GM18505 (cell line): ENCODE measurements at regions not wholly inside any gene's neighbourhood (a gene's known extent, or its start where the extent isn't known, plus 50 kb on each side); places are given as distances from the start of the nearest gene placed in this dataset.

ENCODE experiments used
- ATAC-seq: cut with Tn5 transposase; IDR thresholded peaks from one replicate; pipeline ENCODE4 v1.9.1; 2021; ENCODE audit not compliant: unreplicated experiment
- POLR2A ChIP-seq: IDR thresholded peaks from 4 replicates; pipeline ENCODE4 v1.6.1; 2011; ENCODE audit warnings: borderline replicate concordance; ENCODE audit not compliant: insufficient read depth, insufficient read length; ENCODE audit errors: extremely low read depth

DNA sequence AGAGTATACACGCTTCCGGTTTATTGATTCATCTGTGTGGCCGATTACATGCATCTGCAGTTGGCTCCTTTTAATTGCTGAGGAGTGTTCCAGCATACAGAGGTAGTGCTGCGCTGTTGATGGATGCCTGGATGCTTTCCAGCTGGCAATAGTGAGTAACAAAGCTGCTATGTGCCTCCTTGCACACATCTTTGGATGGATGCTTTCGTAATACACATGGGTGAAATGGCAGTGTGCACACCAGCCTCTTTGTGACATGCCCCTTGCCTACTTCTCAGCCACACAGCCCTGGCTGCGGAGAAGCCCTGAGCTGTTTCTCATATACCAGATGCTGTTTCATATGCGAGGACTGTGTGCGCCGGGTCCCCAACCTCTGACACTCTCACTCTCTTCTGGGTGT is 151.0 kb downstream of the GADD45G start:
- ATAC-seq: no peak
- no peak for TF ChIP-seq POLR2A

- no peak for ATAC-seq
- no peak for TF ChIP-seq POLR2A
Measured at GRCh38 chr9:89756891-89757537, 152.2 kb downstream of the GADD45G start.

DNA sequence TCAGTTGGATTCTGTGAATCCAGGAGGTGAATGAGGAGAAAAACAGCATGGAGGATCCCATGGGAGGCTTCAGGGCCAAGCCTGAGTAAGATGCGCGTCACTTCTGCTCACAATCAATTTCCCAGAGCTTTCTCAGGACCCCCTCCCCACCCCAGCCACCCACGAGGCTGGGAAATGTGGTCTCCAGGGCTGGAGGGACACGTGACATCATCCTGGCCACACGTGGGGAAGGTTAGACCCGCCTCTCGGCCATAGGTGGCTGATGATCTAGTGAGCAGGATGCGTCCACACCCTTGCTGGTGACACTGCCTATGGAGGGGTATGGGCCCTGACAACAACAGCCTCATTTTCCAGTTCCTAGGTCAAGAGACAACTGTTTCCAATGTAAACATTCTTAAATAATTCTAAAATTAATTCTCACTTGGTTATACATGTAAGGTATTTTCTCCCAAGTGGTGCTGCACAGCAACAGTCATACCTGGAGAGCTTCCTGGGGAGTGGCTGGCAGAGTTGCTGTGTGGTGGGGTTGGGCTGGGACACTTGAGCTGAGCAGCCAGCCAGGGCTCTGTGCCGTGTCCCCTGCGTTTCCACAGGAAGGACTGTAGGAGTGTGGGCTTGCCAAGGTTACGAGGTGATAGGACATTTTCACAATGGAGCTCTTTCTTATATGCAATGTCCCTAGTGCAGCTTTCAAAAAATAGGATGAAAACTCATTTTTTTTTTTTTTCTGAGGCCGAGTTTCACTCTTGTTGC is 153.1 kb downstream of the GADD45G start:
- TF ChIP-seq POLR2A: no peak
- ATAC-seq: no peak

GRCh38 chr9:89759572-89759971 is 154.8 kb downstream of the GADD45G start:
- no peak for ATAC-seq
- TF ChIP-seq POLR2A: no peak

DNA sequence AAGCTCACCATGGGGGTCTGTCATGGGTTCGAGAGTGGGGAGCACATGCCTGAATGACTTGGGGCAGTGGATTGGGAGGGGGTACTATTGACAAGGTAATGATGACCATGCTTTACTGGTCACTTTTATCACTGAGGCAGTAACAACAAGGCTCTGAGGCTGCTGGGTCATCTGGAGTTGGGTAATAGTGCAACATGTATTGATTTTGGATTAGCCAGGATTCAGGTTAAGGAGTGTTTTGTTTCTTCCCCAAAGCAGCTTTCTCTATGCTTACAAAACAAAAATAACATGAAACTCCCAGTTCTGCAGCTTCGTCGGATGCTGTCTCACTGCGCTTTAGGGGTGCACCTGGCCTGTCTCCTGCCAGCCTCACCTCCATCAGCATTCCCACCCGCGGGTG is 155.3 kb downstream of the GADD45G start:
- no peak for ATAC-seq
- TF ChIP-seq POLR2A: no peak

DNA sequence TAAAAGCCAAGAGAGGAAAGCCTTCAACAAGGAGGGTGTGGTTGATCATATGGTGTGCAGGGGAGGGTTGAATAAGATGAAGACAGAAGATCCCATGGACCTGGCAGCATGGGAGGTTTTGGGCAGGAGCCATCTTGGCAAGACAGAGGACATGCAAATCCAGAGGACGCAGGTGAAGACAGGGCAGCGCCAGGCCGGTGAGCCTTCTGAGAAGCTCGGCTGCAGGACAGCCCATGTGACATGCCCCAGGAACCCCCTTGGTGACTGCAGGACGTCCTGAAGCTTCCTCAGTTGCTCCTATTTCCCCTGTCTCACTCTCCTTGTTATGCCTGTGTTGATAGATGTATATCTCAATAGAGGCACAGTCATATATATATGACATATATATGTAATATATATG is 159.4 kb downstream of the GADD45G start:
- no peak for ATAC-seq
- no peak for TF ChIP-seq POLR2A

DNA sequence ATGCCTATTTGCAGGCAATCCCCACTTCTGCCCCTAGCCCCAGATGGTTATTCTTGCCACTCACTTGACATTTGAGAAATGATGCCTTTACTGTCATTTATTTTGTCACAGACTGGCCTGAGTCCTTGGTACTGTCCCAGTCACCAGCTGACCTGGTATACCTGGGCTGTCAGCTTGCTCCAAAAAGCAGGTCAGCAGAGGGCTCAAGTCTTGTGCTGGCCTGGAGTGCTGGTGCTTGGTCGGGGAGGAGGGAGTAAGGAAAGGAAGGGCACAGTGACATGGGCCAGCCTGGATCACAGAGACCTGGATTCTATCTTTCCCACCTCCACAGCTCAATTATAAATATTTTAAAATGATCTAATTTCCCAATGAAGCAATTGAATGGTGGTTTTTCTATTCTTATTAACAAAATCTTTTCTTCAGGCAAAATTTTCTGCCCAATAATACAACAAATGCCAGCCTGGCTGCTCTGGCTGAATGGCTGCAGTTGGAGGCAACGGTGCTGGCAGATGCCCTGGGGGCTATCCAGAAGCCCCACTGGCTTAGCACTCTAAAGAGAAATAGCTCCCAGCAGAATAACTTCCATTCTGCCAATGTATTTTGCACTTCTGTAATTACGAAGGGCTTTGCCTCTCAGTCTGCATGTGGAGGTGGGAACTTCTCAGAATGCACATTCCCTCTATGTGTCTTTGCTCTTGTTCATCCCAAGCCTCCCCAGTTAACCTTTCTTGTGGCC is 160.6 kb downstream of the GADD45G start:
- no peak for TF ChIP-seq POLR2A
- no peak for ATAC-seq

GRCh38 chr9:89766991-89767390 is 162.2 kb downstream of the GADD45G start:
- TF ChIP-seq POLR2A: no peak
- ATAC-seq: no peak

DNA sequence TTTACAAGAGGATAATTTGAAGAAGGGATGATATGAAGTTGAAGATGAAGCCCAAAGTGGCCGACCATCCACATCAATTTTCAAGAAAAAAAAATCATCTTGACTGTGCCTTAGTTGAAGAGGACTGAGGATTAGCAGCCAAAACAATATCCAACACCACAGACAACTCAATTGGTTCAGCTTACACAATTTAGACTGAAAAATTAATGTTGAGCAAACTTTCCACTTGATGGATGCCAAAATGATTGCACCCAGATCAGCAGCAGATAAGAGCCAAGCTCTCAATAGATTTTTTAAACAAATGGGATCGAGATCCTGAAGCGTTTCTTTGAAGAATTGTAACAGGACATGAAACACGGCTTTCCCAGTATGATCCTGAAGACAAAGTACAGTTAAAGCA is 163.2 kb downstream of the GADD45G start:
- no peak for ATAC-seq
- no peak for TF ChIP-seq POLR2A

DNA sequence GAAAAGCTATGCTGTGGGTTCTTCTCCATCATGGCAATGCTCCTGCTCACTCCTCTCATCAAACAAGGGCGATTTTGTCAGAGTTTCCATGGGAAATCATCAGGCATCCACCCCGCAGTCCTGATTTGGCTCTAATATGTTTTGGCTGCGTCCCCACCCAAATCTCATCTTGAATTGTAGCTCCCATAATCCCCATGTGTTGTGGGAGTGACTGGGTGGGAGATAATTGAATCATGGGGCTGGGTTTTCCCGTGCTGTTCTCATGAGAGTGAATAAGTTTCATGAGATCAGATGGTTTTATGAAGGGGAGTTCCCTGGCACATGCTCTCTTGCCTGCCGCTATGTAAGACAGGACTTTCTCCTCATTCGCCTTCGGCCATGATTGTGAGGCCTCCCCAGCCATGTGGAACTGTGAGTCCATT is 163.8 kb downstream of the GADD45G start:
- no peak for ATAC-seq
- no peak for TF ChIP-seq POLR2A

- ATAC-seq: no peak
- TF ChIP-seq POLR2A: no peak
Measured at GRCh38 chr9:89770531-89771174, 165.8 kb downstream of the GADD45G start.

- no peak for TF ChIP-seq POLR2A
- ATAC-seq: no peak
Measured at GRCh38 chr9:89771205-89771604, 166.4 kb downstream of the GADD45G start.

DNA sequence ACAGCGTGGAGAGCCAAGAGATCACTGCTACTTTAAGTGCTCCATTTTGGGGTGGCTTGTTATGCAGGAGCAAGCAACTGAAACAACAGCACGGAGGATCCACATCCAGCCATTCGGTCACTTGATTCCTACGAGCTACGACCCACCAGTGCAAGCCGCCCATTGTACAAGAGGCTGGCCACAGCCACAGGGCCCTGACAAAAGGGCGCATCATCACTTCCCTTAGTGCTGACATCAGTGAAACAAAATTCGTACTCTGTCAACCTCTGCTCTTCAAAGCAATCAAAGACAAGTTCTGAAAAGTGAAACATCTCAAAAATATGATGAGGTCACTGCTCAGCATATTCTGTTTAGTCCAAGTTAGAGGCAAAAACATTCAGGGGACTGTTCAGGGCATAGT is 168.4 kb downstream of the GADD45G start:
- TF ChIP-seq POLR2A: no peak
- ATAC-seq: no peak
